ENCODE measurements at regions not wholly inside any gene's neighbourhood (a gene's known extent, or its start where the extent isn't known, plus 50 kb on each side); places are given as distances from the start of the nearest gene placed in this dataset.

- TF ChIP-seq CTCF (IDR thresholded peaks at IDR 0.05; ENCODE audit: borderline replicate concordance, extremely low read depth, low read length, poor library complexity, severe bottlenecking), result no peak
- TF ChIP-seq EZH2 (IDR thresholded peaks at IDR 0.05; ENCODE audit: borderline replicate concordance, low read depth, low read length, severe bottlenecking), result no peak
- H3K27me3 ChIP-seq (ENCODE audit: insufficient read depth, low read length, poor library complexity), result no peaks in the 10 kb centered on the region
- H3K27ac ChIP-seq (ENCODE audit: low read length), result no peak overlapping the region
- no peaks in the 10 kb centered on the region for H3K36me3 ChIP-seq (ENCODE audit: insufficient read depth, low read length)
- no peak for DNase-seq
- H3K79me2 ChIP-seq (ENCODE audit: insufficient read depth, low read length), result no peaks in the 10 kb centered on the region
- no peak overlapping the region for H2AFZ ChIP-seq (ENCODE audit: low read depth, low read length)
- no peak overlapping the region for H3K4me2 ChIP-seq (ENCODE audit: insufficient read depth, low read length)
- H4K20me1 ChIP-seq (ENCODE audit: insufficient read depth, low read length), result no peaks in the 10 kb centered on the region
- ATAC-seq (ENCODE audit: insufficient read depth, low read depth), result no peak
- no peaks in the 10 kb centered on the region for H3K9me3 ChIP-seq (ENCODE audit: insufficient read depth, low read length, severe bottlenecking)
- H3K9ac ChIP-seq (ENCODE audit: low read depth, low read length), result no peak overlapping the region
- no peak overlapping the region for H3K4me3 ChIP-seq (ENCODE audit: low read depth in 1 of 2, low read length in 2 of 2)
- H3K4me1 ChIP-seq (ENCODE audit: insufficient read depth, low read length), result peaks cover 2% of the 10 kb centered on the region; the same call in 1 of the 2 replicates
Observed at GRCh38 chr6:165723326-165723725, 60.3 kb upstream of the PDE10A start.

- Histone ChIP-seq H3K27me3 (ENCODE audit: insufficient read depth, low read length, poor library complexity) (no peaks in the 10 kb centered on the region), H3K27ac (ENCODE audit: low read length) (no peak overlapping the region), H3K36me3 (ENCODE audit: insufficient read depth, low read length) (no peaks in the 10 kb centered on the region), H3K9ac (ENCODE audit: low read depth, low read length) (no peak overlapping the region), H3K4me3 (ENCODE audit: low read depth in 1 of 2, low read length in 2 of 2) (no peak overlapping the region), H3K9me3 (ENCODE audit: insufficient read depth, low read length, severe bottlenecking) (no peaks in the 10 kb centered on the region), H3K4me1 (ENCODE audit: insufficient read depth, low read length) (peaks cover 3% of the 10 kb centered on the region; the same call in 1 of the 2 replicates), H2AFZ (ENCODE audit: low read depth, low read length) (no peak overlapping the region), H3K4me2 (ENCODE audit: insufficient read depth, low read length) (no peak overlapping the region), H4K20me1 (ENCODE audit: insufficient read depth, low read length) (no peaks in the 10 kb centered on the region), H3K79me2 (ENCODE audit: insufficient read depth, low read length) (no peaks in the 10 kb centered on the region)
- TF ChIP-seq EZH2 (IDR thresholded peaks at IDR 0.05; ENCODE audit: borderline replicate concordance, low read depth, low read length, severe bottlenecking), result no peak
- TF ChIP-seq CTCF (IDR thresholded peaks at IDR 0.05; ENCODE audit: borderline replicate concordance, extremely low read depth, low read length, poor library complexity, severe bottlenecking), result no peak
- ATAC-seq (ENCODE audit: insufficient read depth, low read depth) (no peak), DNase-seq (no peak)
Observed at GRCh38 chr6:165722022-165722421, 59.0 kb upstream of the PDE10A start.

GRCh38 chr6:165721356-165721755 is 58.3 kb upstream of the PDE10A start:
- H3K4me3 ChIP-seq (ENCODE audit: low read depth in 1 of 2, low read length in 2 of 2), result no peak overlapping the region
- no peaks in the 10 kb centered on the region for H4K20me1 ChIP-seq (ENCODE audit: insufficient read depth, low read length)
- H3K36me3 ChIP-seq (ENCODE audit: insufficient read depth, low read length), result no peaks in the 10 kb centered on the region
- H3K9ac ChIP-seq (ENCODE audit: low read depth, low read length), result no peak overlapping the region
- no peak overlapping the region for H3K27ac ChIP-seq (ENCODE audit: low read length)
- ATAC-seq (ENCODE audit: insufficient read depth, low read depth) (no peak), DNase-seq (no peak)
- H3K4me1 ChIP-seq (ENCODE audit: insufficient read depth, low read length), result peaks cover 3% of the 10 kb centered on the region; the same call in 1 of the 2 replicates
- H2AFZ ChIP-seq (ENCODE audit: low read depth, low read length), result no peak overlapping the region
- no peak overlapping the region for H3K4me2 ChIP-seq (ENCODE audit: insufficient read depth, low read length)
- TF ChIP-seq EZH2 (IDR thresholded peaks at IDR 0.05; ENCODE audit: borderline replicate concordance, low read depth, low read length, severe bottlenecking) (no peak), CTCF (IDR thresholded peaks at IDR 0.05; ENCODE audit: borderline replicate concordance, extremely low read depth, low read length, poor library complexity, severe bottlenecking) (no peak)
- no peaks in the 10 kb centered on the region for H3K9me3 ChIP-seq (ENCODE audit: insufficient read depth, low read length, severe bottlenecking)
- no peaks in the 10 kb centered on the region for H3K79me2 ChIP-seq (ENCODE audit: insufficient read depth, low read length)
- no peaks in the 10 kb centered on the region for H3K27me3 ChIP-seq (ENCODE audit: insufficient read depth, low read length, poor library complexity)

- Histone ChIP-seq H3K4me1 (ENCODE audit: insufficient read depth, low read length) (peaks cover 3% of the 10 kb centered on the region; the same call in 1 of the 2 replicates), H3K9me3 (ENCODE audit: insufficient read depth, low read length, severe bottlenecking) (no peaks in the 10 kb centered on the region), H3K27me3 (ENCODE audit: insufficient read depth, low read length, poor library complexity) (no peaks in the 10 kb centered on the region), H4K20me1 (ENCODE audit: insufficient read depth, low read length) (no peaks in the 10 kb centered on the region), H3K79me2 (ENCODE audit: insufficient read depth, low read length) (no peaks in the 10 kb centered on the region), H3K36me3 (ENCODE audit: insufficient read depth, low read length) (no peaks in the 10 kb centered on the region), H2AFZ (ENCODE audit: low read depth, low read length) (no peak overlapping the region), H3K9ac (ENCODE audit: low read depth, low read length) (no peak overlapping the region), H3K4me3 (ENCODE audit: low read depth in 1 of 2, low read length in 2 of 2) (no peak overlapping the region), H3K4me2 (ENCODE audit: insufficient read depth, low read length) (no peak overlapping the region), H3K27ac (ENCODE audit: low read length) (no peak overlapping the region)
- TF ChIP-seq EZH2 (IDR thresholded peaks at IDR 0.05; ENCODE audit: borderline replicate concordance, low read depth, low read length, severe bottlenecking), result no peak
- no peak for TF ChIP-seq CTCF (IDR thresholded peaks at IDR 0.05; ENCODE audit: borderline replicate concordance, extremely low read depth, low read length, poor library complexity, severe bottlenecking)
- DNase-seq (no peak), ATAC-seq (ENCODE audit: insufficient read depth, low read depth) (0 out of 3 replicates have a peak, but pooled peaks have one; percentile 40)
Observed at GRCh38 chr6:165718491-165718891, 55.5 kb upstream of the PDE10A start.

Measured in DND-41 (cell line).